Sigmoid colon (tissue), 4 donors: ENCODE measurements at regions not wholly inside any gene's neighbourhood (a gene's known extent, or its start where the extent isn't known, plus 50 kb on each side); places are given as distances from the start of the nearest gene placed in this dataset.

ENCODE experiments used
- CTCF ChIP-seq, 4 experiments: fragments of 450-650 bp in 3 of 4; fragments of 200-600 bp in 1 of 4; IDR thresholded peaks; one replicate each; pipeline ENCODE4 v1.5.1; 2016 to 2019; ENCODE audit warnings: antibody characterized with exemption in 4 of 4, mild to moderate bottlenecking in 3 of 4, moderate library complexity in 2 of 4
- POLR2A ChIP-seq, 2 donors: fragments of 450-650 bp; IDR thresholded peaks; one replicate each; pipeline ENCODE4 v1.6.1; 2016; ENCODE audit warnings: antibody characterized with exemption in 2 of 2, mild to moderate bottlenecking in 2 of 2, moderate library complexity in 2 of 2
- POLR2AphosphoS5 ChIP-seq, 4 donors: sonication (generic); formaldehyde crosslinking; IDR thresholded peaks; one replicate each; pipeline ENCODE4 v1.6.1; 2017; ENCODE audit warnings: antibody characterized with exemption in 4 of 4

GRCh38 chr13:48603375-48603774, 50.4 kb upstream of the CYSLTR2 start:
- no peak for TF ChIP-seq POLR2A (IDR thresholded peaks at IDR 0.05)
- no peak for TF ChIP-seq CTCF (IDR thresholded peaks at IDR 0.05)
- no peak for TF ChIP-seq POLR2AphosphoS5 (IDR thresholded peaks at IDR 0.05)
